HK-2 (cell line): ENCODE measurements at regions not wholly inside any gene's neighbourhood (a gene's known extent, or its start where the extent isn't known, plus 50 kb on each side); places are given as distances from the start of the nearest gene placed in this dataset.
"Not testable (repeated sequence)": the region's sequence is repeated elsewhere in the genome, so short reads cannot be mapped to it uniquely, and the experiment has no call there.

ENCODE experiments used
- DNase-seq: peaks from one replicate; pipeline ENCODE4 v3.0.0-alpha.2; 2018; ENCODE audit not compliant: unreplicated experiment

GRCh38 chr6:118719351-118720124 is 68.1 kb upstream of the CEP85L start:
- DNase-seq, result no peak

GRCh38 chr6:118718903-118719302 is 67.5 kb upstream of the CEP85L start:
- no peak for DNase-seq

DNA sequence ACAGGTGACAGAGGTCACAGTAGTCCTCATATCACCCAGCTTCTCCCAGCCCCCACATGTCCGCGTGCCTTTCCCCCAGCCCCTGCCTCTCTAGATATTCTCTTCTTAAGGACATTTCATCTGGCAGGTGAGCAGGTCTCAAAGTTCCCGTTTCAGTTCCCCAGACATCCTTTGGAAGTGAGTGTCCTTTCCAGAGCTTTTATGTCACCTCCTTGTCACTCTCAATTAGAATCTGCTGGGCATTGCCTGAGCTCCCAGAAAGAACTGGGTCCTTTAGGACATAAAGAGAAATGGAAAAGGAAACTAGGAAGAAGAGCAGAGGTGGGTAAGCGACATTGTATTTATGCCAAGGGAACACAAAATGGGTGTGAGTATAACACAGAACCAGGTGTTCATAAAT is 66.9 kb upstream of the CEP85L start:
- DNase-seq, result no peak

- DNase-seq, result no peak
Observed at GRCh38 chr6:118717106-118717505, 65.7 kb upstream of the CEP85L start.

DNA sequence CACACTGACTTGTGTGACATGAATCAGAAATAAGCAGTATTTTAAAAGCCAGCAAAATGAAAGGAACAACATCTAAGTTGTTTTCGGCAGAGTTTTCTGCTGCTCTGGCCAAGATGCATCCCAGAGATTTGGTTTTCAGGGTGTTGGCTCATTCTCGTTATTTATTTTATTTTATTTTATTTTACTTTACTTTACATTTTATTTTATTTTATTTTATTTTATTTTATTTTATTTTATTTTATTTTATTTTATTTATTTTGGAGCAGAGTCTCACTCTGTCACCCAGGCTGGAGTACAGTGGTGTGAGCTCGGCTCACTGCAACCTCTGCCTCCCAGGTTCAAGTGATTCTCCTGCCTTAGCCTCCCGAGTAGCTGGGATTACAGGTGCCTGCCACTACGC is 64.5 kb upstream of the CEP85L start:
- not testable (repeated sequence) for DNase-seq

DNA sequence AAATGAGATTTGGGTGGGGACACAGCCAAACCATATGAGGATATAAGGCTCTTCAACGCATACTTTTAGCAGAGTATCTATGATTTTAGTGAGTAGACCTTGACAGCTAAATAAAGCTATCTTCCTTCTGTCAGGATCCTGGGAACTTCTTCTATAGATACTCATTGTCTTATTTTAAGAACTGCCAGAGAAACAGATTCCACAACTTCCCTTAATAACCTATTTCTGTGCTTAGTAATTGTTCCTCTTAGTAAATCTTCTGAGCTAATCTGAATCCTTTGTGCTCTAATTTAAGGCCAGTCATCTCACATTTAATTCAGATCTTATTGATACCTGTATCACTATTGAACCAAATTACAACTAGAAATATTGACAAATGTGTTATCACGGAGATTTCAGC is 64.0 kb upstream of the CEP85L start:
- no peak for DNase-seq

DNA sequence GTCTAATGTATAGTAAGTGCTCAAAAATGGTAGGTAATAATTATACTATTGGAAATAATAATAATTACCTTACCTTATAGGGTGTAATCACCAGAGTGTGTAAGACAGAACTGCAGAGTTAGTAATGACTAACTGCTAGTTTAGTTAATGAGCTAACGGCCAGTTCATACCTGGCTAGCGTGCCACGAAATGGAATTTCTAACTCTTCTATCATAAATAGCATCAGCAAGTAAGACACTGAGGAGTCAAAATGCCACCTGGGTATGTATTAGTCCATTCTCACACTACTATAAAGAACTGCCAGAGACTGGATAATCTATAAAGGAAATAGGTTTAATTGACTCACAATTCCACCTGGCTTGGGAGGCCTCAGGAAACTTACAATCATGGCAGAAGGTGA is 63.4 kb upstream of the CEP85L start:
- DNase-seq, result no peak

DNA sequence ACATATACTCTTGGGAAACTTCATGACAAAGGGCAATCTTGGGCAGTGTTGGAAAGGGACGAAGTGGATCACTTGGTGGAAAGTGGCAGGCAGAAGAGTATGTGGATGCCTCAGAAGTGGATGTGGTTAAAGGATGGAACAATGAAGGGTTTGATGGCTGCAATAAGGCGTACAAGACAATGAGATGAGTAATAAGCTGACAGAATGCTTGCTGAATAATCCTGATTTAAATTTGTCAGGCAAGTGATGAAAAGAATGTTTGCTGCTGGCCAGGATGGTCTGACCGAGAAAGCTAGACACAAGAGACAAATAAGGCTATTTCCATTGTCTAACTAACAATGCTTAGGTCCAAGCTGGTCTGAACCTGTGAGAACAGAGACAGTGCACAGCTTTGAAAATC is 61.6 kb upstream of the CEP85L start:
- no peak for DNase-seq

GRCh38 chr6:118710616-118711015 is 59.2 kb upstream of the CEP85L start:
- DNase-seq, result no peak

- DNase-seq, result peak; percentile 35
Observed at GRCh38 chr6:118709859-118710350, 58.5 kb upstream of the CEP85L start.

GRCh38 chr6:118708744-118709143 is 57.4 kb upstream of the CEP85L start:
- no peak for DNase-seq

DNA sequence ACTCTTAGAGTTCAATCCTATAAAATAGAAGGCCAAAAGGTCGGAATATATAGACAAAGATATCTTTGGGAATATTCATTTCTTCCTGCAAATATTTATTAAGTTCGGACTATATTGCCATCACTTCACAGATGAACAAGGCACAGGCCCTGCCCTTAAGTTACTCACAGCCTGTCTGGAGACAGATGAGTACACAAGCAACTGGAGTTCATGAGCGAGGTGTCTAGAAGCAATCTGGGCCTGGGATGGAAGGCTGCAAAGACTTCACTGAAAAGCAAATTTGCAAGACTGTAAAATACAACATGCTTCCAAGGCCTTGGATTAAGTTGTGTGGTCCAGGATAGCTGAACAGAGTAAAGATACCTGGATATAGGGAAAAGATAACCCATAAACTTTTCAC is 56.7 kb upstream of the CEP85L start:
- no peak for DNase-seq

DNA sequence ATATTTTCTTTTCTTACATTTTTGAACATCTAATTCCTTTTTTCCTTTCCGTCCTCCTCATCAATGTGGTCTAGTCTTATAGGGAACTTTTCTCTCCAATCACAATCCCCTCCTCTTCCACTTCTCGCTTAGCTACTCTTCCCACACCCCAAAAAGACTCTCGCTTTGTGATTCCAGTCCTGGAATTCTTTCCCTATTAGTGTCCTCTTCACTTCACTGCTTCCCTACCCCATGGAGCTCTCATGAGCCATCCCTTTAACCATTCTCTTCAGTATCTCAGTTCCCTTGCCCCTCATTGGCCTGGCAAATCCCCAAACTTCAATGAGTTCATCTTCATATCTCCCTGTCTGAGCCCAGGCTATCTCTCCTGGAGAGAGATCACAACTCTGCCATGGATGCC is 55.3 kb upstream of the CEP85L start:
- peak; percentile 36 for DNase-seq

GRCh38 chr6:118705544-118706491 is 54.4 kb upstream of the CEP85L start:
- no peak for DNase-seq

DNA sequence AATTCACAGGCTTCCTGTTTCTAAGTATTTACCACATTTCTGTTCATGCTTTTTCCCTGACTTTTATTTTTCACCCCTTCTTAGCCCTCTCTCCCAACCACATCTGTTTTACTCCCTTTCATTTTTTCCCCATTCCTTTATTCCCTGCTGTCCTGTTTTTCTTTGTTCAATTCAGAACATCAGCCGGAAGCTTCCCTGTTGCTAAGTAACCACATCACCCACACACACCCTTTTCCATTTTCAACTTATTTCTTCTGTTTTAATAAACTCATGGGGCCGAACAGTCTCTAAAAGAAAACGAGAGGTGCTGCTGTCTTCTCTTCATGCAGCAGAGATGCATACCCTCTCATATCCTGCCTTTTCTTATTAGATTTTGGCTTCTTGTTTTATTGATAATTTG is 53.5 kb upstream of the CEP85L start:
- no peak for DNase-seq

DNA sequence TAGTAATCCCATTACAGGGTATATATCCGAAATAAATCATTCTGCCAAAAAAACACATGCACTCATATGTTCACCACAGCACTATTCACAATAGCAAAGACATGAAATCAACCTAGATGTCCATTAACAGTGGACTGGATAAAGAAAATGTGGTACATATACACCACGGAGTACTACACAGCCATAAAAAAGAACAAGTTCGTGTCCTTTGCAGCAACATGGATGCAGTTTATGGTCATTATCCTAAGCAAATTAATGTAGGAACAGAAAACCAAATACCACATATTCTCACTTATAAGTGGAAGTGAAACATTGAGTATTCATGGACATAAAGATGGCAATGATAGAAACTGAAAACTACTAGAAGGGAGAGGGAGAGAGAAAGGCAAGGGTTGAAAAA is 49.9 kb upstream of the CEP85L start:
- not testable (repeated sequence) for DNase-seq
